ENCODE measurements at regions not wholly inside any gene's neighbourhood (a gene's known extent, or its start where the extent isn't known, plus 50 kb on each side); places are given as distances from the start of the nearest gene placed in this dataset.

GRCh38 chr1:217052196-217052595 lies 329.0 kb upstream of the ESRRG start:
- TF ChIP-seq POLR2A (IDR thresholded peaks at IDR 0.05) (no peak), CTCF (IDR thresholded peaks at IDR 0.05 in 4 of 5, conservative IDR thresholded peaks at IDR 0.05 in 1 of 5) (no peak)
